GM12875 (cell line): ENCODE measurements at regions not wholly inside any gene's neighbourhood (a gene's known extent, or its start where the extent isn't known, plus 50 kb on each side); places are given as distances from the start of the nearest gene placed in this dataset.
"Not testable (repeated sequence)": the region's sequence is repeated elsewhere in the genome, so short reads cannot be mapped to it uniquely, and the experiment has no call there.

ENCODE experiments used
- H3K4me3 ChIP-seq: one replicate; pipeline ENCODE4 v1.5.1; 2011; ENCODE audit warnings: low read depth, low read length, control low read depth
- TF ChIP-seq, protein P1 (sequence below): IDR thresholded peaks from 2 replicates; pipeline ENCODE4 v1.5.1; 2011; ENCODE audit warnings: low read depth, mild to moderate bottlenecking, control low read depth, inconsistent platforms, low read length, moderate library complexity, borderline replicate concordance; ENCODE audit not compliant: insufficient read depth

DNA sequence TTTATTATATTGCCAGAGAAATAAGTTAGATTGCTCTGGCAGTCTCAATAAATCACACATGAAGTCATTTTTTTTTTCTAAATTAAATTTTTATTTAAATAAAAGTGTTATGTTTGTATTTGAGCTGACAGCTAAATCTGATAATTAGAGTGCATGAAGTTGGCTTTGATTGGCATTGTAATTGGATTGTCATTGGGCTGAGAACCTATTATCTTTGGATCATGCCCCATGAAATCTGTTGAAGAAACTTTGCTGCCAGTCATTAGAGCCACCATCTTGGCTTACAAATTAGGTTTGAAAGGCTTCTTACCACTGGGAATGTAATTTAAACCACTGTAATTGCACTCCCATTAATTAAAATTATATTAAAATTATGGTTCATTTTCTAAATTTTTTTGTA lies 507.9 kb upstream of the FANCL start:
- no peak overlapping the region for H3K4me3 ChIP-seq
- TF ChIP-seq, protein P1, sequence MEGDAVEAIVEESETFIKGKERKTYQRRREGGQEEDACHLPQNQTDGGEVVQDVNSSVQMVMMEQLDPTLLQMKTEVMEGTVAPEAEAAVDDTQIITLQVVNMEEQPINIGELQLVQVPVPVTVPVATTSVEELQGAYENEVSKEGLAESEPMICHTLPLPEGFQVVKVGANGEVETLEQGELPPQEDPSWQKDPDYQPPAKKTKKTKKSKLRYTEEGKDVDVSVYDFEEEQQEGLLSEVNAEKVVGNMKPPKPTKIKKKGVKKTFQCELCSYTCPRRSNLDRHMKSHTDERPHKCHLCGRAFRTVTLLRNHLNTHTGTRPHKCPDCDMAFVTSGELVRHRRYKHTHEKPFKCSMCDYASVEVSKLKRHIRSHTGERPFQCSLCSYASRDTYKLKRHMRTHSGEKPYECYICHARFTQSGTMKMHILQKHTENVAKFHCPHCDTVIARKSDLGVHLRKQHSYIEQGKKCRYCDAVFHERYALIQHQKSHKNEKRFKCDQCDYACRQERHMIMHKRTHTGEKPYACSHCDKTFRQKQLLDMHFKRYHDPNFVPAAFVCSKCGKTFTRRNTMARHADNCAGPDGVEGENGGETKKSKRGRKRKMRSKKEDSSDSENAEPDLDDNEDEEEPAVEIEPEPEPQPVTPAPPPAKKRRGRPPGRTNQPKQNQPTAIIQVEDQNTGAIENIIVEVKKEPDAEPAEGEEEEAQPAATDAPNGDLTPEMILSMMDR: no peak

DNA sequence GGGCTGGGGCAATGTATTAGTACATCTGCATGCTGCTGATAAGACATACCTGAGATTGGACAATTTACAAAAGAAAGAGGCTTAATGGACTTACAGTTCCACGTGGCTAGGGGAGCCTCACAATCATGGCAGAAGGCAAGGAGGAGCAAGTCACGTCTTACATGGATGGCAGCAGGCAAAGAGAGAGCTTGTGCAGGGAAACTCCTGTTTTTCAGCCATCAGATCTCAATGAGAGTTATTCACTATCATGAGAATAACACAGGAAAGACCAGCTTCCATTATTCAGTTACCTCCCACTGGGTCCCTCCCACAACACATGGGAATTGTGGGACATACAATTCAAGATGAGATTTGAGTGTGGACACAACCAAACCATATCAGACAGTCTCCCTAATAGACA lies 504.2 kb upstream of the FANCL start:
- not testable (repeated sequence) for H3K4me3 ChIP-seq

DNA sequence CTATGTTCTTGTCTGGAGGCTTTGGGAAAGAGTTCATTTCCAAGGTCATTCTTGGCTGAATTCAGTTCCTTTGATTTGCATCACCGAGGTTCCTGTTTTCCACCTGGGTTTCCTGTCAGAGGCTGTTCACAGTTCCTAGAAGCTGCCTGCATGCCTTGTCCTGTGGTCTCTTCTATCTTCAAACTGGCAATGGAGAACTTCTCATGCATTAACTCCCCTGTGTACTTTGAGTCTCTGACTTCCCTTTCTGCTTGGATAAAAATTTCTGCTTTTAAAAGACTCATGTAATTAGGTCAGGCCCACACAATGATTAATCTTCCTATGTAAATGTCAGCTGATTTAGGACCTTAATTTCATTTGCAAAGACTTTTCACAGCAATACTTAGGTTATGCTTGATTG lies 499.3 kb upstream of the FANCL start:
- no peak overlapping the region for H3K4me3 ChIP-seq
- TF ChIP-seq, protein P1: no peak

DNA sequence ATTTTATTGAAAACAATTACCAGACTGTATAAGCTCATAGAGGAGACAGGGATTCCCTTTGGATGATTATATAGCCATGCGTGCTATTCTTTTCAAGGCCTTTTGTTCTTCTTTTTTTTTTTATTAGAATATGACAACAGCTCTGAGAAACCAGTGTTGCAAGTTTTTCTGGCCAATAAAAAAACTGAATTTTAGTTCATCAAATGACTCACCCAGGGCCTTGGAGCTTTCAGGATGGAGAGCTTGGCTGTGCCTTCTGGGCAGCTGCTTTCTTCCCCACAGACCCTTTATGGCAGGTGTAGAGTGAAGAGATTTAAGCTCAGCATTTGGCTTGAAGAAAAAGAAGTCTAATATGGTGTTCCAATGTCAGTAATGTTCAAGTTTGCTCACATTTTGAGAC lies 497.9 kb upstream of the FANCL start:
- H3K4me3 ChIP-seq: no peak overlapping the region
- TF ChIP-seq, protein P1: no peak

DNA sequence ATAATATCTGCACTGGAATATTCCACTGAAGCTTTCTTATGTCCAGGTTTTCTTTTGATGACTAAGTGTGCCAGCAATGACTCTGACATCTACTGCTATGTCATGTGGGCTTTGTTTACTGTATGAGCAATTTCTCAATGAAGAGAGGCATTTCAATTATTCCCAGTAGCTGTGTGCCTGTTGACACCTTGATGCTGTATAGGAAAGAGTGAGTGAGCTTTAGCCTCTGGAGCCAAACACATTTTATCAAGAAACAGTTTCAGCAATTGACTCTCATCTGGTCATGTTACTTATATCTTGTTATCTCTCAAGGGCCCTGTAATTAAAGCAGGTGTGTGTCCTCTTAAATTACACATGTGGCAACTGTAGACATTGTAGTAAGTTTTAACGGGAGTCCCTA lies 493.2 kb upstream of the FANCL start:
- TF ChIP-seq, protein P1: no peak
- no peak overlapping the region for H3K4me3 ChIP-seq

DNA sequence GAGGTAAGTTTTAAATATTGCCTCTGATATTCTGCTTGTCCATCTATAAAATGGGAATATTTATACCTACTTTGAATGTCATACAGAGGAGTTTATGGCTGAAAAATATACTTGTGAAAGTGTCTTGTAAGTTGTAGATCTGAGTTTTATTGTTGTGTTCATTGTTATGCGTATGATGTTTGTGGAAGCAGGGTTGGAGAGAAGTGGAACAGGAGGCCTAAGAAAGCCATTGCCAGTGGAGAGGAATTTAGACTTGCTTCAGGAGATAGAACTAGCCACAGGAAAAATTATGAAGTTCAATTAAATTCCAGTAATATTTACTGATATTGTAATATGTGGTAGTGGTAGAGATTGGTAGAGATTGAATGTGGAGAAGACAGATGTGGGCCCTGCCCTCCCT lies 491.9 kb upstream of the FANCL start:
- H3K4me3 ChIP-seq: no peak overlapping the region
- TF ChIP-seq, protein P1: no peak

DNA sequence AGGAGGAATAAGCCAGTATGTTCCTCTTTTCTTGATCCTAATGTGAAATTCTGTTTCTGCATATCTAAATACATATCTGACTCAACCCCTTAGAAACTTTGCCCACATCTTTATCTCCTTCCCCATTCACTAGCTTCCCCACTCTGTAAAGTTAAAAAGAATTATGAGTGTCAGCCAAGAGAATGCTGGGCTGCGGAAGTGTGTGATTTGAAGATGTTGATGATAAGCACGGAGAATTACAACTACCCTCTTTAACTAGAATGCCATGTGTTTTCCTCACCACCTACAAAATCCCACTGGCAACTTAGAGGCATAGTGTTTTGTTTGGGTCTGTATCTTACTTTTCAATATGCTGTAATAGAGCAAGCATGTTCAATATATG lies 490.4 kb upstream of the FANCL start:
- TF ChIP-seq, protein P1: no peak
- H3K4me3 ChIP-seq: no peak overlapping the region
